NCI-H1092 (cell line): ENCODE measurements at regions not wholly inside any gene's neighbourhood (a gene's known extent, or its start where the extent isn't known, plus 50 kb on each side); places are given as distances from the start of the nearest gene placed in this dataset.

ENCODE experiments used
- DNase-seq: peaks from one replicate; lab custom pipeline; 2025; lab: John Stamatoyannopoulos, UW

GRCh38 chr15:77541421-77542181, 91.1 kb downstream of the LINGO1 start:
- no peak for DNase-seq

GRCh38 chr15:77540312-77541060, 92.2 kb downstream of the LINGO1 start:
- no peak for DNase-seq

- DNase-seq: no peak
Measured at GRCh38 chr15:77538793-77539497, 93.8 kb downstream of the LINGO1 start.

- DNase-seq: no peak
Measured at GRCh38 chr15:77538027-77538451, 94.7 kb downstream of the LINGO1 start.

- DNase-seq: no peak
Measured at GRCh38 chr15:77537006-77537405, 95.7 kb downstream of the LINGO1 start.

- DNase-seq: no peak
Measured at GRCh38 chr15:77535845-77536244, 96.9 kb downstream of the LINGO1 start.
